K562 (cell line): ENCODE measurements at regions not wholly inside any gene's neighbourhood (a gene's known extent, or its start where the extent isn't known, plus 50 kb on each side); places are given as distances from the start of the nearest gene placed in this dataset. TPM values are rescaled to one million over a fixed set of nuclear protein-coding genes. Genes with fewer than 3 reads are reported as not detected.

Experiments
- E2F3 ChIP-seq: fragments of 250-450 bp; sonication (Bioruptor Pico); IDR thresholded peaks from 2 replicates; pipeline ENCODE4 v1.4.0; 2020; ENCODE audit warnings: mild to moderate bottlenecking
- ILK ChIP-seq: fragments of 450-650 bp; IDR thresholded peaks from 2 replicates; pipeline ENCODE4 v1.6.1; 2016; ENCODE audit warnings: missing genetic modification characterization, low read depth, mild to moderate bottlenecking, missing compliant biosample characterization, moderate library complexity, borderline replicate concordance
- KLF16 ChIP-seq: IDR thresholded peaks from 2 replicates; pipeline ENCODE4 v1.6.1; 2016; ENCODE audit warnings: antibody characterized with exemption
- NFATC3 ChIP-seq: fragments of 450-650 bp; IDR thresholded peaks from 2 replicates; pipeline ENCODE4 v1.6.1; 2017; ENCODE audit warnings: mild to moderate bottlenecking
- SRSF7 ChIP-seq: fragments of 200-400 bp; formaldehyde crosslinking; optimal IDR thresholded peaks from 2 replicates; pipeline ENCODE3; 2017; ENCODE audit warnings: mild to moderate bottlenecking, low read depth, low read length
- TEAD2 ChIP-seq: fragments of 450-650 bp; IDR thresholded peaks from 2 replicates; pipeline ENCODE4 v1.6.1; 2016; ENCODE audit warnings: missing genetic modification characterization, control low read depth, missing compliant biosample characterization
- TRIM24 ChIP-seq, 2 experiments: fragments of 450-650 bp; IDR thresholded peaks; 2 replicates each; pipeline ENCODE4 v1.6.1; 2016
- ZNF197 ChIP-seq: fragments of 200-800 bp; sonication (Bioruptor generic); IDR thresholded peaks from 2 replicates; pipeline ENCODE4 v1.6.1; 2016; ENCODE audit warnings: low read depth, missing genetic modification characterization, missing compliant biosample characterization
- small RNA-seq: library from RNA; depleted of rRNA; stranded (forward); fragments of <200 nt; gene quantifications from one replicate; pipeline ENCODE3, GENCODE V24; 2014
- TF ChIP-seq, protein P1 (sequence below): sonication (generic); formaldehyde crosslinking; IDR thresholded peaks from 2 replicates; pipeline ENCODE4 v1.8.0; 2022; ENCODE audit warnings: mild to moderate bottlenecking, missing genetic modification reagents
- TF ChIP-seq, protein P2 (sequence below): fragments of 450-650 bp; conservative IDR thresholded peaks from 2 replicates; pipeline ENCODE4 v1.6.1; 2016; ENCODE audit warnings: missing genetic modification characterization, low read depth, mild to moderate bottlenecking, missing compliant biosample characterization, moderate library complexity
- TF ChIP-seq, protein P3 (sequence below): fragments of 250-450 bp; sonication (Bioruptor Pico); IDR thresholded peaks from 2 replicates; pipeline ENCODE4 v1.4.0; 2020

DNA sequence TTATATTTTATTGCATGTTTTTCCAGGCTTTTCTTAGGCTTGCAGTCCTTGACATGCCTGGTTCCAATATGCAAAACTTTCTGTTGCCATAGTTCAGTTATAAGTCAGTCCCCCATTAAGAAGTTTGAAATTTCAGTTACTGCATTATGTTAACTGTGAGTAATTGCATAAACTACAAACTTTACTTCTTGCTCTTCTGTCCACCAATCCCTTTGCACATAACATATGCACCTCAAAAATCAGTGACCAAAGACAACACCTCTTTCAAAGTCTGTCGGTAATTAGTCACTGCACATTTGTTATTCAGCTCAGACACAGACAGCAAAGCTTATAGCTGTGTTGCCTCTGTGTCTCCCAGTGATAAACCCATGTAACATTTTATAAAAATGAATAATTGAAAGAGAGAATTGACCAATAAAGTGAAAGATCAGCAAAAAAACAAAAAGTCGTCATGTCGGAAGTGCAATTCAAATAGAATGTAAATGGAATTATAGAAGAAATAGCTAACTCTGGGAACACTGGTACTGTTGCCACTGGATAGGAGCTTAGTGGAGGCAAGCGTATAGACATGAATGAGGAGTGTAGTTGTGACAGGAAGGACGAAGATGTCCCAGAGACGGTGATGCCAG is 50.3 kb upstream of the BTBD3 start (continued):
- TF ChIP-seq, protein P1, sequence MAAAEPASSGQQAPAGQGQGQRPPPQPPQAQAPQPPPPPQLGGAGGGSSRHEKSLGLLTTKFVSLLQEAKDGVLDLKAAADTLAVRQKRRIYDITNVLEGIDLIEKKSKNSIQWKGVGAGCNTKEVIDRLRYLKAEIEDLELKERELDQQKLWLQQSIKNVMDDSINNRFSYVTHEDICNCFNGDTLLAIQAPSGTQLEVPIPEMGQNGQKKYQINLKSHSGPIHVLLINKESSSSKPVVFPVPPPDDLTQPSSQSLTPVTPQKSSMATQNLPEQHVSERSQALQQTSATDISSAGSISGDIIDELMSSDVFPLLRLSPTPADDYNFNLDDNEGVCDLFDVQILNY (CRISPR knock-in tag): no peak
- TF ChIP-seq, protein P2, sequence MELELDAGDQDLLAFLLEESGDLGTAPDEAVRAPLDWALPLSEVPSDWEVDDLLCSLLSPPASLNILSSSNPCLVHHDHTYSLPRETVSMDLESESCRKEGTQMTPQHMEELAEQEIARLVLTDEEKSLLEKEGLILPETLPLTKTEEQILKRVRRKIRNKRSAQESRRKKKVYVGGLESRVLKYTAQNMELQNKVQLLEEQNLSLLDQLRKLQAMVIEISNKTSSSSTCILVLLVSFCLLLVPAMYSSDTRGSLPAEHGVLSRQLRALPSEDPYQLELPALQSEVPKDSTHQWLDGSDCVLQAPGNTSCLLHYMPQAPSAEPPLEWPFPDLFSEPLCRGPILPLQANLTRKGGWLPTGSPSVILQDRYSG (tag): no peak
- no peak for TF ChIP-seq TEAD2
- TF ChIP-seq KLF16: no peak
- no peak for TF ChIP-seq E2F3
- TF ChIP-seq, protein P3, sequence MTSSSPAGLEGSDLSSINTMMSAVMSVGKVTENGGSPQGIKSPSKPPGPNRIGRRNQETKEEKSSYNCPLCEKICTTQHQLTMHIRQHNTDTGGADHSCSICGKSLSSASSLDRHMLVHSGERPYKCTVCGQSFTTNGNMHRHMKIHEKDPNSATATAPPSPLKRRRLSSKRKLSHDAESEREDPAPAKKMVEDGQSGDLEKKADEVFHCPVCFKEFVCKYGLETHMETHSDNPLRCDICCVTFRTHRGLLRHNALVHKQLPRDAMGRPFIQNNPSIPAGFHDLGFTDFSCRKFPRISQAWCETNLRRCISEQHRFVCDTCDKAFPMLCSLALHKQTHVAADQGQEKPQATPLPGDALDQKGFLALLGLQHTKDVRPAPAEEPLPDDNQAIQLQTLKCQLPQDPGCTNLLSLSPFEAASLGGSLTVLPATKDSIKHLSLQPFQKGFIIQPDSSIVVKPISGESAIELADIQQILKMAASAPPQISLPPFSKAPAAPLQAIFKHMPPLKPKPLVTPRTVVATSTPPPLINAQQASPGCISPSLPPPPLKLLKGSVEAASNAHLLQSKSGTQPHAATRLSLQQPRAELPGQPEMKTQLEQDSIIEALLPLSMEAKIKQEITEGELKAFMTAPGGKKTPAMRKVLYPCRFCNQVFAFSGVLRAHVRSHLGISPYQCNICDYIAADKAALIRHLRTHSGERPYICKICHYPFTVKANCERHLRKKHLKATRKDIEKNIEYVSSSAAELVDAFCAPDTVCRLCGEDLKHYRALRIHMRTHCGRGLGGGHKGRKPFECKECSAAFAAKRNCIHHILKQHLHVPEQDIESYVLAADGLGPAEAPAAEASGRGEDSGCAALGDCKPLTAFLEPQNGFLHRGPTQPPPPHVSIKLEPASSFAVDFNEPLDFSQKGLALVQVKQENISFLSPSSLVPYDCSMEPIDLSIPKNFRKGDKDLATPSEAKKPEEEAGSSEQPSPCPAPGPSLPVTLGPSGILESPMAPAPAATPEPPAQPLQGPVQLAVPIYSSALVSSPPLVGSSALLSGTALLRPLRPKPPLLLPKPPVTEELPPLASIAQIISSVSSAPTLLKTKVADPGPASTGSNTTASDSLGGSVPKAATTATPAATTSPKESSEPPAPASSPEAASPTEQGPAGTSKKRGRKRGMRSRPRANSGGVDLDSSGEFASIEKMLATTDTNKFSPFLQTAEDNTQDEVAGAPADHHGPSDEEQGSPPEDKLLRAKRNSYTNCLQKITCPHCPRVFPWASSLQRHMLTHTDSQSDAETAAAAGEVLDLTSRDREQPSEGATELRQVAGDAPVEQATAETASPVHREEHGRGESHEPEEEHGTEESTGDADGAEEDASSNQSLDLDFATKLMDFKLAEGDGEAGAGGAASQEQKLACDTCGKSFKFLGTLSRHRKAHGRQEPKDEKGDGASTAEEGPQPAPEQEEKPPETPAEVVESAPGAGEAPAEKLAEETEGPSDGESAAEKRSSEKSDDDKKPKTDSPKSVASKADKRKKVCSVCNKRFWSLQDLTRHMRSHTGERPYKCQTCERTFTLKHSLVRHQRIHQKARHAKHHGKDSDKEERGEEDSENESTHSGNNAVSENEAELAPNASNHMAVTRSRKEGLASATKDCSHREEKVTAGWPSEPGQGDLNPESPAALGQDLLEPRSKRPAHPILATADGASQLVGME (CRISPR knock-in tag): no peak
- TF ChIP-seq ILK (tag): no peak
- TF ChIP-seq TRIM24 (IDR thresholded peaks at IDR 0.05): no peak
- TF ChIP-seq SRSF7: no peak
- TF ChIP-seq NFATC3: no peak
- no peak for TF ChIP-seq ZNF197 (CRISPR knock-in tag)

Small RNAs in the stretch of these regions (small RNA-seq; reads per million reads assigned to genes)
- gene AL080274.1 (not detected), gene RN7SKP111 (not detected)
